ENCODE measurements at regions not wholly inside any gene's neighbourhood (a gene's known extent, or its start where the extent isn't known, plus 50 kb on each side); places are given as distances from the start of the nearest gene placed in this dataset.

DNA sequence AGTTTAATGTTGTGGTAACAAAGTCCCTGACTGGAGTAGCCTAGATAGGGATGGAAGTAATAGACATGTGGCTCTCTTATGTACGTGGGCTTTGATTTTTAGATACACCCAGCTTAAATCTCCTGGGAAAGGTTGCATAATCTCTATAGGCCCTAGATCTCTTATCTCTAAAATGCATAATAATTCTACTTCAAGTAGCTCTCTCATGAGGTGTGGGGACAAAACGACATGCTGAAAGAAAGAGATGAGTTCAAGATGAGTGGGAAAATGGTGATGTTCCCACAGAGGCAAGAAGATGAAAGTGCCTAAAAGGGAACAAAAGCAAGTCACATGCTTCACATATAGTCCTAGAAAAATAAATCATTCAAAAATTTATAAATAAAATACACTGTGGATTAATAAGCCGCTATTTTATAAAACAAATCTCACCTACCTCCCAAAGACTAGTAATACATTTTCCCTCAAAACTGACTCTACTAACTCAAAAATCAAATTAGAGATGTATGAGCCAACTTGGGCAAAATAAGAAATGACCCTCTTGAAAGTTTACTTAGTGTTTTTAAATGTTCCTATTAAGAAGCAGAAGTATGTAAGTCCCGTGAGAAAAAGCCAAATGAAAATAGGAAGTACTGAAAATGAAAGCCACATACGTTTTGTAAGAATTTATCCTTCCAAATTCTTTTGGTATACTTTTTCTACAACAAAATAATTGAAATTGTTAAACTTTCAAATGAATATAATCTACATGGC lies 148.2 kb upstream of the ITGA4 start:
- Histone ChIP-seq H3K36me3 (ENCODE audit: control insufficient read depth in 1 of 2, insufficient read depth in 2 of 2, low read length in 2 of 2) (no peaks in the 10 kb centered on the region), H3K4me2 (ENCODE audit: low read length) (no peak overlapping the region), H3K79me2 (ENCODE audit: insufficient read depth, low read length) (no peaks in the 10 kb centered on the region), H2AFZ (ENCODE audit: low read depth, low read length, poor library complexity, severe bottlenecking) (no peak overlapping the region), H3K4me3 (replicated peaks in 1 of 2; ENCODE audit: low read depth in 1 of 2, low read length in 2 of 2) (no peak overlapping the region), H4K20me1 (ENCODE audit: insufficient read depth) (no peaks in the 10 kb centered on the region), H3K9ac (ENCODE audit: low read length) (no peak overlapping the region), H3K9me3 (ENCODE audit: control insufficient read depth in 1 of 2, insufficient read depth in 1 of 2, low read depth in 1 of 2, low read length in 2 of 2) (no peaks in the 10 kb centered on the region), H3K9me2 (ENCODE audit: insufficient read depth) (no peaks in the 10 kb centered on the region), H3K27me3 (ENCODE audit: insufficient read depth, low read length) (no peaks in the 10 kb centered on the region), H3K27ac (ENCODE audit: low read depth, low read length) (no peak overlapping the region), H3K4me1 (ENCODE audit: control insufficient read depth in 1 of 2, insufficient read depth in 2 of 2, low read length in 2 of 2) (no peaks in the 10 kb centered on the region)
- intact Hi-C loops (cut with micrococcal nuclease), result no loop called here
- no TSS peak for BruUV-seq (replicated peaks)
- DNase-seq (ENCODE audit: low read depth, low spot score) (no peak), ATAC-seq (no peak)
- ChIA-PET POLR2A (no interaction called here), CTCF (no interaction called here), RAD21 (ENCODE audit: low non-redundant PET in 1 of 2, low total read pairs in 2 of 2, uncharacterized antibody in 2 of 2, unreplicated experiment in 2 of 2) (no interaction called here)
- no peak for TF ChIP-seq RAD21 (IDR thresholded peaks at IDR 0.05; ENCODE audit: low read depth)
- TF ChIP-seq ELF1 (IDR thresholded peaks at IDR 0.05; ENCODE audit: borderline replicate concordance, low read depth), result no peak
- no peak for TF ChIP-seq JUND (IDR thresholded peaks at IDR 0.05)
- TF ChIP-seq, protein P1, sequence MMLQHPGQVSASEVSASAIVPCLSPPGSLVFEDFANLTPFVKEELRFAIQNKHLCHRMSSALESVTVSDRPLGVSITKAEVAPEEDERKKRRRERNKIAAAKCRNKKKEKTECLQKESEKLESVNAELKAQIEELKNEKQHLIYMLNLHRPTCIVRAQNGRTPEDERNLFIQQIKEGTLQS (IDR thresholded peaks at IDR 0.05), result no peak
- no peak for TF ChIP-seq TCF7L2 (IDR thresholded peaks at IDR 0.05; ENCODE audit: borderline replicate concordance, extremely low read depth, insufficient read depth, insufficient read length)
- no peak for TF ChIP-seq YY1 (IDR thresholded peaks at IDR 0.05; ENCODE audit: extremely low read depth, insufficient replicate concordance, low read depth, low read length)
- no peak for TF ChIP-seq EZH2phosphoT487 (IDR thresholded peaks at IDR 0.05; ENCODE audit: borderline replicate concordance)
- no peak for TF ChIP-seq CBX3 (IDR thresholded peaks at IDR 0.05; ENCODE audit: low read depth)
- TF ChIP-seq EGR1 (IDR thresholded peaks at IDR 0.05; ENCODE audit: low read depth), result no peak
- TF ChIP-seq, protein P2, sequence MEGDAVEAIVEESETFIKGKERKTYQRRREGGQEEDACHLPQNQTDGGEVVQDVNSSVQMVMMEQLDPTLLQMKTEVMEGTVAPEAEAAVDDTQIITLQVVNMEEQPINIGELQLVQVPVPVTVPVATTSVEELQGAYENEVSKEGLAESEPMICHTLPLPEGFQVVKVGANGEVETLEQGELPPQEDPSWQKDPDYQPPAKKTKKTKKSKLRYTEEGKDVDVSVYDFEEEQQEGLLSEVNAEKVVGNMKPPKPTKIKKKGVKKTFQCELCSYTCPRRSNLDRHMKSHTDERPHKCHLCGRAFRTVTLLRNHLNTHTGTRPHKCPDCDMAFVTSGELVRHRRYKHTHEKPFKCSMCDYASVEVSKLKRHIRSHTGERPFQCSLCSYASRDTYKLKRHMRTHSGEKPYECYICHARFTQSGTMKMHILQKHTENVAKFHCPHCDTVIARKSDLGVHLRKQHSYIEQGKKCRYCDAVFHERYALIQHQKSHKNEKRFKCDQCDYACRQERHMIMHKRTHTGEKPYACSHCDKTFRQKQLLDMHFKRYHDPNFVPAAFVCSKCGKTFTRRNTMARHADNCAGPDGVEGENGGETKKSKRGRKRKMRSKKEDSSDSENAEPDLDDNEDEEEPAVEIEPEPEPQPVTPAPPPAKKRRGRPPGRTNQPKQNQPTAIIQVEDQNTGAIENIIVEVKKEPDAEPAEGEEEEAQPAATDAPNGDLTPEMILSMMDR (IDR thresholded peaks at IDR 0.05 in 2 of 3, conservative IDR thresholded peaks at IDR 0.05 in 1 of 3; ENCODE audit: borderline replicate concordance in 1 of 3, insufficient read depth in 1 of 3, low read depth in 2 of 3, low read length in 2 of 3), result no peak
- TF ChIP-seq SP1 (IDR thresholded peaks at IDR 0.05; ENCODE audit: low read depth), result no peak
- TF ChIP-seq ZNF274 (IDR thresholded peaks at IDR 0.05; ENCODE audit: low read depth, low read length), result no peak
- no peak for TF ChIP-seq POLR2AphosphoS5 (IDR thresholded peaks at IDR 0.05; ENCODE audit: low read depth, low read length)

Measured in HCT116 (cell line).